ENCODE measurements at regions not wholly inside any gene's neighbourhood (a gene's known extent, or its start where the extent isn't known, plus 50 kb on each side); places are given as distances from the start of the nearest gene placed in this dataset.

- 92% methylated on average over 2 of the region's 2 CpGs for WGBS (ENCODE audit: insufficient coverage, low lambda C conversion rate)
Observed at GRCh38 chr13:79909644-79910043, 428.7 kb downstream of the NDFIP2 start.

DNA sequence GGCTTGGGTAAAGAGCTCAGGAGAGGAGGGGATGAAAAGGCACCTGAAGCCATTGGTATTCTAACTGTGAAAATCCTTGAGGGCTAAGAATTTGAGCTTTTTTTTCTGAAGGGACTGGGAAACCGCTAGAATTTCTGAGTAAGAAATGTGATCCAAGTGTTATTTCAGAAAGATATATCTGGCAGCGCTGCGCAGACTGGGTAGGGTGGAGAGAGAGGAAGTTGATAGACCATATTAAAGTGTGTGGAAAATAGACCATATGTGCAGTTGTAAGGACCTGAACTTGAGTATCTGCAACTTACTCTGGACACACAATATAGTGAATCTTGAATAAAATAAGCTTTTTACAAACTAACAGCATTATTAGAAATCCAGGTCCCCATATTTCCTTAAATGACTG, 427.4 kb downstream of the NDFIP2 start:
- Histone ChIP-seq H3K27me3 (ENCODE audit: control insufficient read depth, insufficient read depth, low read length) (no peaks in the 10 kb centered on the region), H3K9me3 (ENCODE audit: control insufficient read depth, low read depth, low read length) (no peaks in the 10 kb centered on the region), H3K4me3 (ENCODE audit: low read length) (no peak overlapping the region), H3K4me1 (ENCODE audit: control insufficient read depth, insufficient read depth, low read length) (no peaks in the 10 kb centered on the region), H3K36me3 (ENCODE audit: control insufficient read depth, insufficient read depth, low read length) (no peaks in the 10 kb centered on the region), H3K27ac (ENCODE audit: low read length) (no peak overlapping the region)
- DNase-seq, result no peak
- 86% methylated on average over 3 of the region's 3 CpGs for WGBS (ENCODE audit: insufficient coverage, low lambda C conversion rate)

More at GRCh38 chr13:79909644-79910043, 428.7 kb downstream of the NDFIP2 start:
- H3K4me1 ChIP-seq (ENCODE audit: control insufficient read depth, insufficient read depth, low read length), result no peaks in the 10 kb centered on the region
- H3K9me3 ChIP-seq (ENCODE audit: control insufficient read depth, low read depth, low read length), result no peaks in the 10 kb centered on the region
- no peak overlapping the region for H3K27ac ChIP-seq (ENCODE audit: low read length)
- H3K27me3 ChIP-seq (ENCODE audit: control insufficient read depth, insufficient read depth, low read length), result no peaks in the 10 kb centered on the region
- no peak overlapping the region for H3K4me3 ChIP-seq (ENCODE audit: low read length)
- DNase-seq, result no peak
- no peaks in the 10 kb centered on the region for H3K36me3 ChIP-seq (ENCODE audit: control insufficient read depth, insufficient read depth, low read length)

GRCh38 chr13:79907527-79907926, 426.6 kb downstream of the NDFIP2 start:
- H3K4me3 ChIP-seq (ENCODE audit: low read length), result no peak overlapping the region
- H3K27me3 ChIP-seq (ENCODE audit: control insufficient read depth, insufficient read depth, low read length), result no peaks in the 10 kb centered on the region
- H3K9me3 ChIP-seq (ENCODE audit: control insufficient read depth, low read depth, low read length), result no peaks in the 10 kb centered on the region
- WGBS (ENCODE audit: insufficient coverage, low lambda C conversion rate), result no CpG with 5 or more reads among the region's 1 CpG
- H3K4me1 ChIP-seq (ENCODE audit: control insufficient read depth, insufficient read depth, low read length), result no peaks in the 10 kb centered on the region
- DNase-seq, result no peak
- H3K36me3 ChIP-seq (ENCODE audit: control insufficient read depth, insufficient read depth, low read length), result no peaks in the 10 kb centered on the region
- H3K27ac ChIP-seq (ENCODE audit: low read length), result no peak overlapping the region

DNA sequence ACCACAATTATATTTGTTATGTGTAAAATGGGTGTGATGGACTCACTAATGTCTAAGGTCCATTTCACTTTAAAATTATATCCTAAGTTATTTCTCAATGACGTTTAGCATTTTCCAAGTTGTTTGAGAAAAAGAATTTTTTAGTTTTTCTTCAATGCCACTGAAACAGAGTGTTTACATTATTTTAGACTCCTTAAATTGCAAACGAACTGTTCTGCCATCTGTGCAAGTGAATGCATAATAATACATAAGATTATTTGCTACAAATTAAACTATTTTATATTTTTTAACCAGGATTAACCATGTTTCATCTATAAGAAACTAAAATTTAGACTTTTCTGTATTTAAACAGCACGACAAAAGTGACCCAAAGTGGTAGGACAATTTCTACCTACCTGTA, 425.4 kb downstream of the NDFIP2 start:
- Histone ChIP-seq H3K4me3 (ENCODE audit: low read length) (no peak overlapping the region), H3K27me3 (ENCODE audit: control insufficient read depth, insufficient read depth, low read length) (no peaks in the 10 kb centered on the region), H3K27ac (ENCODE audit: low read length) (no peak overlapping the region), H3K9me3 (ENCODE audit: control insufficient read depth, low read depth, low read length) (no peaks in the 10 kb centered on the region), H3K36me3 (ENCODE audit: control insufficient read depth, insufficient read depth, low read length) (no peaks in the 10 kb centered on the region), H3K4me1 (ENCODE audit: control insufficient read depth, insufficient read depth, low read length) (no peaks in the 10 kb centered on the region)
- 79% methylated on average over 2 of the region's 3 CpGs for WGBS (ENCODE audit: insufficient coverage, low lambda C conversion rate)
- no peak for DNase-seq

- no peak overlapping the region for H3K27ac ChIP-seq (ENCODE audit: low read length)
- DNase-seq, result no peak
- H3K36me3 ChIP-seq (ENCODE audit: control insufficient read depth, insufficient read depth, low read length), result no peaks in the 10 kb centered on the region
- 49% methylated on average over 2 of the region's 2 CpGs for WGBS (ENCODE audit: insufficient coverage, low lambda C conversion rate)
- no peaks in the 10 kb centered on the region for H3K9me3 ChIP-seq (ENCODE audit: control insufficient read depth, low read depth, low read length)
- H3K4me3 ChIP-seq (ENCODE audit: low read length), result no peak overlapping the region
- H3K4me1 ChIP-seq (ENCODE audit: control insufficient read depth, insufficient read depth, low read length), result no peaks in the 10 kb centered on the region
- H3K27me3 ChIP-seq (ENCODE audit: control insufficient read depth, insufficient read depth, low read length), result no peaks in the 10 kb centered on the region
Observed at GRCh38 chr13:79905018-79905417, 424.1 kb downstream of the NDFIP2 start.

GRCh38 chr13:79904581-79904980, 423.6 kb downstream of the NDFIP2 start:
- Histone ChIP-seq H3K27ac (ENCODE audit: low read length) (no peak overlapping the region), H3K36me3 (ENCODE audit: control insufficient read depth, insufficient read depth, low read length) (no peaks in the 10 kb centered on the region), H3K9me3 (ENCODE audit: control insufficient read depth, low read depth, low read length) (no peaks in the 10 kb centered on the region), H3K4me3 (ENCODE audit: low read length) (no peak overlapping the region), H3K27me3 (ENCODE audit: control insufficient read depth, insufficient read depth, low read length) (no peaks in the 10 kb centered on the region), H3K4me1 (ENCODE audit: control insufficient read depth, insufficient read depth, low read length) (no peaks in the 10 kb centered on the region)
- 71% methylated on average over 1 of the region's 1 CpG for WGBS (ENCODE audit: insufficient coverage, low lambda C conversion rate)
- no peak for DNase-seq

- H3K27ac ChIP-seq (ENCODE audit: low read length), result no peak overlapping the region
- H3K27me3 ChIP-seq (ENCODE audit: control insufficient read depth, insufficient read depth, low read length), result no peaks in the 10 kb centered on the region
- DNase-seq, result no peak
- no peak overlapping the region for H3K4me3 ChIP-seq (ENCODE audit: low read length)
- no peaks in the 10 kb centered on the region for H3K36me3 ChIP-seq (ENCODE audit: control insufficient read depth, insufficient read depth, low read length)
- no peaks in the 10 kb centered on the region for H3K4me1 ChIP-seq (ENCODE audit: control insufficient read depth, insufficient read depth, low read length)
- WGBS (ENCODE audit: insufficient coverage, low lambda C conversion rate), result no CpG with 5 or more reads among the region's 5 CpGs
- H3K9me3 ChIP-seq (ENCODE audit: control insufficient read depth, low read depth, low read length), result no peaks in the 10 kb centered on the region
Observed at GRCh38 chr13:79901336-79901735, 420.4 kb downstream of the NDFIP2 start.

- Histone ChIP-seq H3K27ac (ENCODE audit: low read length) (no peak overlapping the region), H3K27me3 (ENCODE audit: control insufficient read depth, insufficient read depth, low read length) (no peaks in the 10 kb centered on the region), H3K36me3 (ENCODE audit: control insufficient read depth, insufficient read depth, low read length) (no peaks in the 10 kb centered on the region), H3K4me3 (ENCODE audit: low read length) (no peak overlapping the region), H3K9me3 (ENCODE audit: control insufficient read depth, low read depth, low read length) (no peaks in the 10 kb centered on the region), H3K4me1 (ENCODE audit: control insufficient read depth, insufficient read depth, low read length) (no peaks in the 10 kb centered on the region)
- no CpG with 5 or more reads among the region's 1 CpG for WGBS (ENCODE audit: insufficient coverage, low lambda C conversion rate)
- no peak for DNase-seq
Observed at GRCh38 chr13:79900356-79900755, 419.4 kb downstream of the NDFIP2 start.

GRCh38 chr13:79898996-79899395, 418.0 kb downstream of the NDFIP2 start:
- no peaks in the 10 kb centered on the region for H3K9me3 ChIP-seq (ENCODE audit: control insufficient read depth, low read depth, low read length)
- DNase-seq, result no peak
- H3K27me3 ChIP-seq (ENCODE audit: control insufficient read depth, insufficient read depth, low read length), result no peaks in the 10 kb centered on the region
- H3K4me1 ChIP-seq (ENCODE audit: control insufficient read depth, insufficient read depth, low read length), result no peaks in the 10 kb centered on the region
- H3K4me3 ChIP-seq (ENCODE audit: low read length), result no peak overlapping the region
- no CpG with 5 or more reads among the region's 1 CpG for WGBS (ENCODE audit: insufficient coverage, low lambda C conversion rate)
- no peak overlapping the region for H3K27ac ChIP-seq (ENCODE audit: low read length)
- H3K36me3 ChIP-seq (ENCODE audit: control insufficient read depth, insufficient read depth, low read length), result no peaks in the 10 kb centered on the region

GRCh38 chr13:79898202-79898826, 417.4 kb downstream of the NDFIP2 start:
- Histone ChIP-seq H3K9me3 (ENCODE audit: control insufficient read depth, low read depth, low read length) (no peaks in the 10 kb centered on the region), H3K4me1 (ENCODE audit: control insufficient read depth, insufficient read depth, low read length) (no peaks in the 10 kb centered on the region), H3K36me3 (ENCODE audit: control insufficient read depth, insufficient read depth, low read length) (no peaks in the 10 kb centered on the region), H3K4me3 (ENCODE audit: low read length) (no peak overlapping the region), H3K27me3 (ENCODE audit: control insufficient read depth, insufficient read depth, low read length) (no peaks in the 10 kb centered on the region), H3K27ac (ENCODE audit: low read length) (no peak overlapping the region)
- no peak for DNase-seq
- WGBS (ENCODE audit: insufficient coverage, low lambda C conversion rate), result 83% methylated on average over 1 of the region's 2 CpGs

GRCh38 chr13:79896851-79897250, 415.9 kb downstream of the NDFIP2 start:
- Histone ChIP-seq H3K4me3 (ENCODE audit: low read length) (no peak overlapping the region), H3K27ac (ENCODE audit: low read length) (no peak overlapping the region), H3K27me3 (ENCODE audit: control insufficient read depth, insufficient read depth, low read length) (no peaks in the 10 kb centered on the region), H3K36me3 (ENCODE audit: control insufficient read depth, insufficient read depth, low read length) (no peaks in the 10 kb centered on the region), H3K4me1 (ENCODE audit: control insufficient read depth, insufficient read depth, low read length) (no peaks in the 10 kb centered on the region), H3K9me3 (ENCODE audit: control insufficient read depth, low read depth, low read length) (no peaks in the 10 kb centered on the region)
- DNase-seq, result no peak
- 43% methylated on average over 1 of the region's 2 CpGs for WGBS (ENCODE audit: insufficient coverage, low lambda C conversion rate)
